ENCODE measurements at regions not wholly inside any gene's neighbourhood (a gene's known extent, or its start where the extent isn't known, plus 50 kb on each side); places are given as distances from the start of the nearest gene placed in this dataset.

DNA sequence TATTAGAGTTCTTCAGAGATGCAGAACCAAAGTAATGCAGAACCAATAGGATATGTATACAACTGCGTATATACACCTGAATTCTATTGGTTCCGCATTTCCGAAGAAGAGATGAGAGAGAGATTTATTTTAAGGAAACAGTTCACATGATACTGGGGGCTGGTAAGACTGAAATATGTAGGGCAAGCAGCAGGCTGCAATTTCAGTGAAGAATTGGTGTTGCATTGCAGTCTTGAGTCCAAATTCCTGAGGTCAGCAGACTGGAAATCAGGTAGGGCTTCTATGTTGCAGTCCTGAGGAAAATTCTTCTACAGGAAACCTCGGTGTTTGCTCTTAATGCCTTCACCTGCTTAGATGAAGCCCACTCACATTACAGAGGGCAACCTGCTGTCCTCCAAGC, 128.2 kb upstream of the MED13 start:
- TF ChIP-seq, protein P1, sequence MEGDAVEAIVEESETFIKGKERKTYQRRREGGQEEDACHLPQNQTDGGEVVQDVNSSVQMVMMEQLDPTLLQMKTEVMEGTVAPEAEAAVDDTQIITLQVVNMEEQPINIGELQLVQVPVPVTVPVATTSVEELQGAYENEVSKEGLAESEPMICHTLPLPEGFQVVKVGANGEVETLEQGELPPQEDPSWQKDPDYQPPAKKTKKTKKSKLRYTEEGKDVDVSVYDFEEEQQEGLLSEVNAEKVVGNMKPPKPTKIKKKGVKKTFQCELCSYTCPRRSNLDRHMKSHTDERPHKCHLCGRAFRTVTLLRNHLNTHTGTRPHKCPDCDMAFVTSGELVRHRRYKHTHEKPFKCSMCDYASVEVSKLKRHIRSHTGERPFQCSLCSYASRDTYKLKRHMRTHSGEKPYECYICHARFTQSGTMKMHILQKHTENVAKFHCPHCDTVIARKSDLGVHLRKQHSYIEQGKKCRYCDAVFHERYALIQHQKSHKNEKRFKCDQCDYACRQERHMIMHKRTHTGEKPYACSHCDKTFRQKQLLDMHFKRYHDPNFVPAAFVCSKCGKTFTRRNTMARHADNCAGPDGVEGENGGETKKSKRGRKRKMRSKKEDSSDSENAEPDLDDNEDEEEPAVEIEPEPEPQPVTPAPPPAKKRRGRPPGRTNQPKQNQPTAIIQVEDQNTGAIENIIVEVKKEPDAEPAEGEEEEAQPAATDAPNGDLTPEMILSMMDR (conservative IDR thresholded peaks at IDR 0.05; ENCODE audit: low read depth, low read length) = no peak
- TF ChIP-seq EZH2 (IDR thresholded peaks at IDR 0.05; ENCODE audit: borderline replicate concordance, low read depth, low read length, poor library complexity, severe bottlenecking) = no peak
